ENCODE measurements at regions not wholly inside any gene's neighbourhood (a gene's known extent, or its start where the extent isn't known, plus 50 kb on each side); places are given as distances from the start of the nearest gene placed in this dataset.

DNA sequence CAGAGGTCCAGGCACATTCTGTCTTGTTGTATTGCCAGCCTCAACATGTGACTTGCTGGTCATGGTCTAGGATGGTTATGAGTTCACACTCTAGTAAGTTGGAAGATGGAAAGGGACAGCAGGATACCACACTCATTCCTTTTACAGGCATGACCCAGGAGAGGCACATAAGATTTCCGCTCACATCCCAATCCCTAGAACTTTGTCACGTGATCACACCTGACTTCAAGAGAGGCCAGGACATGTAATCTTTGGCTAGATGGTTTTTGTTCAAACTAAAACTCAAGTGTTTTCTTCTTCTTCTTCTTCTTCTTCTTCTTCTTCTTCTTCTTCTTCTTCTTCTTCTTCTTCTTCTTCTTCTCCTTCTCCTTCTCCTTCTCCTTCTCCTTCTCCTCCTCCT lies 53.4 kb upstream of the ARX start:
- H3K4me1 ChIP-seq: no peaks in the 10 kb centered on the region
- no peaks in the 10 kb centered on the region for H3K9me3 ChIP-seq (replicated peaks)
- H3K36me3 ChIP-seq: no peaks in the 10 kb centered on the region
- H3K4me3 ChIP-seq: no peak overlapping the region
- H3K27me3 ChIP-seq: no peaks in the 10 kb centered on the region
- no peak for DNase-seq
- H3K27ac ChIP-seq: no peak overlapping the region

DNA sequence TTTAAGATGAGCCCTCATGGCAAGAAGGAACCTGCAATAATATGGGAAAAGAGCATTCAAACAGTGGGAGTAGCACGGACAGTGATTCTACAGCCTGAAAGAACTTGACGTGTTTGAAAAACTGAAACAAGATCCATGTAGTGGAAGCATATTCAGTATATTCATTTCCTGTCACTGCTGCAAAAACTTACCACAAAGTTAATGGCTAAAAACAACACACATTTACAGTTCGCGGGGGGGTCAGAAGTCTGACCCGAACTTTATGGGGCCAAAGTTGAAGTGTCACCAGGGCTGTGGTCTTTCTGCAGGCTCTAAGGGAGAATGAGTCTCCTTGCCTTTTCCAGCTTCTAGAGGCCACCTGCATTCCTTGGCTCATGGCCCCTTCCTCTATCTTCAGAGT lies 52.6 kb upstream of the ARX start:
- DNase-seq: no peak
- no peak overlapping the region for H3K27ac ChIP-seq
- H3K4me1 ChIP-seq: no peaks in the 10 kb centered on the region
- no peak overlapping the region for H3K4me3 ChIP-seq
- no peaks in the 10 kb centered on the region for H3K36me3 ChIP-seq
- H3K9me3 ChIP-seq (replicated peaks): no peaks in the 10 kb centered on the region
- no peaks in the 10 kb centered on the region for H3K27me3 ChIP-seq

DNA sequence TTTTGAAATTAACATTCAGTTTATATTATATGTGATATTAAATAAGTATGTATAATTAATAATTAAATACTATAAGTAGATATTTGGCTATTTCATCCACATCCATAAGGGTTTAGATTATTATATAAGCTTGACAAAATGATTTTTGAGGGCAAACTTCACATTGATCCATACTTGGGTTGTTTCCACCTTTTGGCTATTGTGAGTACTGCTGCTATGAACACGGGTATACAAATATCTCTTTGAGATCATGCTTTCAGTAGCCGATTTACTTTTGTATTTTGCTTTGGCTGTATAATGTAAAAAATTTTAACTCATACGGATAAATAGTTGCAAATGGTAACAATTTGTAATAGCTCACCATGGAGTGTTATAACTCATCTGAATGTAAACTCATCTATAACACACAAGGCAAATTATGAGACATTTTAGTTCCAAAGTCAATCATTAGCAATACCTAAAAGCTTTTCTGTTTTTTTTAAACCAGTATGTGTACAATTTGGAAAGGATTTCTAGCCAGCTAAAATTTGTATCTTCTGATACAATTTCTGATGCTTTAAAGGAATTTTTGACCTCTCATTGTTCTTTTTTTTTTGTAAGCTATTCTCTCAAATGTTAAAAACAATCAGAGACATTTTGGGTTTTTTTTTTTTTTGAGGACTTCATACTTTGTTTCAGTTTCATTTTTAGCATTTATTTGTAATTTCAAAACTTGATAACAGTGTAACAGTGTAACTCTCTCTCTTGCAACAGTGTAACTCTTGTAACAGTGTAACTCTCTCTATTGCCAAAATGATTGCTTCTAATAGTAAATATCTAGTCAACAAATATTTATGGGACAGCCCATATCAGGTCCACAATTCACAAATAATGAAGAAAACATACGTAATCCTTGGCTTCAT lies 51.8 kb upstream of the ARX start:
- Histone ChIP-seq H3K27ac (no peak overlapping the region), H3K9me3 (replicated peaks) (no peaks in the 10 kb centered on the region), H3K36me3 (no peaks in the 10 kb centered on the region), H3K4me3 (no peak overlapping the region), H3K4me1 (no peaks in the 10 kb centered on the region), H3K27me3 (no peaks in the 10 kb centered on the region)
- DNase-seq: no peak

DNA sequence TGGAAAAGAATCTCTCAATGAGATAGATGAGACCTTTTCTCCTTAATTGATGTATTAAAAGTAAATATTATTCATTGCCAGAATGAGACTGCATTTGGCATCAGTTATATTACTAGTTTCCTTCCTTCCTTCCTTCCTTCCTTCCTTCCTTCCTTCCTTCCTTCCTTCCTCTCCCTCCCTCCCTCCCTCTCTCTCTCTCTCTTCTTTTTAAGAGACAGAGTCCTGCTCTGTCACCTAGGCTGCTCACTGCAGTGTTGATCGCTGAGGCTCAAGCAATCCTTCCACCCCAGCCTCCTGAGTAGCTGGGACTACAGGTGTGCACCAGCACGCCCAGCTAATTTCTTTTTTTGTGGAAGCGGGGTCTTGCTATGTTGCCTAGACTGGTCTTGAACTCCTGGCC lies 50.4 kb upstream of the ARX start:
- Histone ChIP-seq H3K27me3 (no peaks in the 10 kb centered on the region), H3K27ac (no peak overlapping the region), H3K4me3 (no peak overlapping the region), H3K9me3 (replicated peaks) (no peaks in the 10 kb centered on the region), H3K36me3 (no peaks in the 10 kb centered on the region), H3K4me1 (no peaks in the 10 kb centered on the region)
- DNase-seq: no peak

Data from SJCRH30 (cell line).